Skin of body (tissue), 1 donor: ENCODE measurements at regions not wholly inside any gene's neighbourhood (a gene's known extent, or its start where the extent isn't known, plus 50 kb on each side); places are given as distances from the start of the nearest gene placed in this dataset.

Source experiments
- DNase-seq: peaks from one replicate; lab custom pipeline; 2025; lab: John Stamatoyannopoulos, UW

GRCh38 chr2:66948234-66948633 is 448.9 kb upstream of the ETAA1 start:
- DNase-seq, result no peak

- DNase-seq, result no peak
Observed at GRCh38 chr2:66957198-66957597, 439.9 kb upstream of the ETAA1 start.

GRCh38 chr2:66957677-66958076 is 439.5 kb upstream of the ETAA1 start:
- DNase-seq, result no peak

- no peak for DNase-seq
Observed at GRCh38 chr2:66960161-66960560, 437.0 kb upstream of the ETAA1 start.

GRCh38 chr2:66962716-66963115 is 434.4 kb upstream of the ETAA1 start:
- DNase-seq, result no peak

- DNase-seq, result no peak
Observed at GRCh38 chr2:66966631-66967030, 430.5 kb upstream of the ETAA1 start.

GRCh38 chr2:66968946-66969345 is 428.2 kb upstream of the ETAA1 start:
- no peak for DNase-seq

GRCh38 chr2:66981074-66981473 is 416.1 kb upstream of the ETAA1 start:
- DNase-seq, result no peak

GRCh38 chr2:66982766-66983165 is 414.4 kb upstream of the ETAA1 start:
- DNase-seq, result no peak

GRCh38 chr2:66984864-66985263 is 412.3 kb upstream of the ETAA1 start:
- no peak for DNase-seq

GRCh38 chr2:66985906-66986305 is 411.2 kb upstream of the ETAA1 start:
- no peak for DNase-seq

GRCh38 chr2:66987733-66988132 is 409.4 kb upstream of the ETAA1 start:
- DNase-seq, result no peak

- DNase-seq, result no peak
Observed at GRCh38 chr2:66994654-66995053, 402.5 kb upstream of the ETAA1 start.

- no peak for DNase-seq
Observed at GRCh38 chr2:66995636-66996035, 401.5 kb upstream of the ETAA1 start.

GRCh38 chr2:67002618-67003371 is 394.3 kb upstream of the ETAA1 start:
- DNase-seq, result no peak

GRCh38 chr2:67006373-67006960 is 390.7 kb upstream of the ETAA1 start:
- DNase-seq, result no peak

- no peak for DNase-seq
Observed at GRCh38 chr2:67008155-67008554, 389.0 kb upstream of the ETAA1 start.

GRCh38 chr2:67012165-67012564 is 385.0 kb upstream of the ETAA1 start:
- no peak for DNase-seq

- no peak for DNase-seq
Observed at GRCh38 chr2:67013821-67014220, 383.3 kb upstream of the ETAA1 start.

GRCh38 chr2:67015681-67016080 is 381.5 kb upstream of the ETAA1 start:
- no peak for DNase-seq

GRCh38 chr2:67018301-67018700 is 378.8 kb upstream of the ETAA1 start:
- DNase-seq, result no peak

GRCh38 chr2:67032076-67032475 is 365.1 kb upstream of the ETAA1 start:
- DNase-seq, result no peak

GRCh38 chr2:67036444-67036843 is 360.7 kb upstream of the ETAA1 start:
- DNase-seq, result no peak
